ENCODE measurements at regions not wholly inside any gene's neighbourhood (a gene's known extent, or its start where the extent isn't known, plus 50 kb on each side); places are given as distances from the start of the nearest gene placed in this dataset.

- no peak overlapping the region for H3K27ac ChIP-seq (ENCODE audit: low read length in 2 of 2)
- H3K79me2 ChIP-seq (ENCODE audit: control insufficient read depth, insufficient read depth, low read length): no peaks in the 10 kb centered on the region
- H3K4me3 ChIP-seq (ENCODE audit: control extremely low read depth in 1 of 5, extremely low read depth in 1 of 5, insufficient read depth in 1 of 5, low read depth in 2 of 5, low read length in 4 of 5): no peak overlapping the region
- H3K27me3 ChIP-seq (replicated peaks in 1 of 4; ENCODE audit: control extremely low read depth in 1 of 4, control insufficient read depth in 3 of 4, insufficient read depth in 4 of 4, low read length in 3 of 4): peaks cover 0 to 9% (median 0%) of the 10 kb centered on the region in 4 experiments
- no peak overlapping the region for H3K4me2 ChIP-seq (replicated peaks; ENCODE audit: low read depth, low read length, poor library complexity, severe bottlenecking)
- H3K9me3 Mint-ChIP-seq (ENCODE audit: insufficient read depth): peaks cover 6% of the 10 kb centered on the region
- peaks cover 13% of the 10 kb centered on the region for H3K27me3 Mint-ChIP-seq
- ChIA-PET CTCF (no interaction called here), POLR2A (no interaction called here)
- H3K4me1 Mint-ChIP-seq: no peaks in the 10 kb centered on the region
- no peak overlapping the region for H3K9ac ChIP-seq (ENCODE audit: low read length)
- H3K36me3 ChIP-seq (replicated peaks in 1 of 2; ENCODE audit: control extremely low read depth in 1 of 2, control insufficient read depth in 1 of 2, extremely low read depth in 1 of 2, insufficient read depth in 2 of 2, low read length in 1 of 2): no peaks in the 10 kb centered on the region
- TF ChIP-seq CTCF (IDR thresholded peaks at IDR 0.05): no peak
- TF ChIP-seq EZH2 (IDR thresholded peaks at IDR 0.05; ENCODE audit: borderline replicate concordance, insufficient read depth, low read depth, low read length, poor library complexity, severe bottlenecking): no peak
- H3K27ac Mint-ChIP-seq: no peak overlapping the region
- H2AFZ ChIP-seq (ENCODE audit: insufficient read depth, low read depth, low read length, poor library complexity, severe bottlenecking): no peak overlapping the region
- WGBS (ENCODE audit: insufficient coverage): 0% methylated on average over 1 of the region's 2 CpGs
- H3K4me3 Mint-ChIP-seq: no peak overlapping the region
- no peak for DNase-seq
- H3K4me1 ChIP-seq (ENCODE audit: control insufficient read depth in 2 of 2, insufficient read depth in 2 of 2, low read length in 2 of 2): no peaks in the 10 kb centered on the region
- H3K9me3 ChIP-seq (ENCODE audit: control extremely low read depth in 1 of 3, control insufficient read depth in 2 of 3, insufficient read depth in 1 of 3, low read length in 2 of 3): peaks cover 0 to 9% (median 0%) of the 10 kb centered on the region in 3 donors
- no peak for ATAC-seq (ENCODE audit: low read depth)
- intact Hi-C loops (cut with micrococcal nuclease): no loop called here
- no peaks in the 10 kb centered on the region for H4K20me1 ChIP-seq (ENCODE audit: control insufficient read depth, insufficient read depth, low read length, poor library complexity, severe bottlenecking)
These were observed 125.9 kb upstream of the SHH start for GRCh38 chr7:155938129-155938528.

- Histone ChIP-seq H3K4me1 (ENCODE audit: control insufficient read depth in 2 of 2, insufficient read depth in 2 of 2, low read length in 2 of 2) (no peaks in the 10 kb centered on the region), H3K36me3 (replicated peaks in 1 of 2; ENCODE audit: control extremely low read depth in 1 of 2, control insufficient read depth in 1 of 2, extremely low read depth in 1 of 2, insufficient read depth in 2 of 2, low read length in 1 of 2) (no peaks in the 10 kb centered on the region)
- no peak overlapping the region for H3K27ac Mint-ChIP-seq
These were observed 123.5 kb upstream of the SHH start for GRCh38 chr7:155935726-155936125.

More at GRCh38 chr7:155935726-155936125, 123.5 kb upstream of the SHH start:
- Histone ChIP-seq H3K9me3 (ENCODE audit: control extremely low read depth in 1 of 3, control insufficient read depth in 2 of 3, insufficient read depth in 1 of 3, low read length in 2 of 3) (peaks cover 0 to 14% (median 0%) of the 10 kb centered on the region in 3 donors), H3K79me2 (ENCODE audit: control insufficient read depth, insufficient read depth, low read length) (no peaks in the 10 kb centered on the region), H4K20me1 (ENCODE audit: control insufficient read depth, insufficient read depth, low read length, poor library complexity, severe bottlenecking) (no peaks in the 10 kb centered on the region), H2AFZ (ENCODE audit: insufficient read depth, low read depth, low read length, poor library complexity, severe bottlenecking) (no peak overlapping the region), H3K4me2 (replicated peaks; ENCODE audit: low read depth, low read length, poor library complexity, severe bottlenecking) (no peak overlapping the region), H3K9ac (ENCODE audit: low read length) (no peak overlapping the region), H3K27ac (ENCODE audit: low read length in 2 of 2) (no peak overlapping the region), H3K4me3 (ENCODE audit: control extremely low read depth in 1 of 5, extremely low read depth in 1 of 5, insufficient read depth in 1 of 5, low read depth in 2 of 5, low read length in 4 of 5) (no peak overlapping the region), H3K27me3 (replicated peaks in 1 of 4; ENCODE audit: control extremely low read depth in 1 of 4, control insufficient read depth in 3 of 4, insufficient read depth in 4 of 4, low read length in 3 of 4) (peaks cover 0 to 9% (median 0%) of the 10 kb centered on the region in 4 experiments)
- 69% methylated on average over 5 of the region's 5 CpGs for WGBS (ENCODE audit: insufficient coverage)
- DNase-seq (no peak), ATAC-seq (ENCODE audit: low read depth) (no peak)
- intact Hi-C loops (cut with micrococcal nuclease): no loop called here
- TF ChIP-seq EZH2 (IDR thresholded peaks at IDR 0.05; ENCODE audit: borderline replicate concordance, insufficient read depth, low read depth, low read length, poor library complexity, severe bottlenecking) (no peak), CTCF (IDR thresholded peaks at IDR 0.05) (no peak)
- Mint-ChIP-seq H3K4me1 (no peaks in the 10 kb centered on the region), H3K27me3 (peaks cover 13% of the 10 kb centered on the region), H3K9me3 (ENCODE audit: insufficient read depth) (peaks cover 6% of the 10 kb centered on the region), H3K4me3 (no peak overlapping the region)
- POLR2A ChIA-PET: no interaction called here
- CTCF ChIA-PET: no interaction called here

Data from B cell (primary cell).